Tibial artery (tissue), 4 donors: ENCODE measurements at regions not wholly inside any gene's neighbourhood (a gene's known extent, or its start where the extent isn't known, plus 50 kb on each side); places are given as distances from the start of the nearest gene placed in this dataset.
"Not testable (repeated sequence)": the region's sequence is repeated elsewhere in the genome, so short reads cannot be mapped to it uniquely, and the experiment has no call there.

Source experiments
- DNase-seq, 2 donors: peaks; one replicate each; pipeline ENCODE4 v3.0.0-alpha.2; 2019
- H3K27ac ChIP-seq, 2 donors: fragments of 200-600 bp; sonication (generic) in 1 of 2; 1 replicate in 1 of 2; 2 replicates in 1 of 2; pipeline ENCODE4 v1.5.1; 2018 to 2019; ENCODE audit warnings: mild to moderate bottlenecking in 1 of 2
- H3K27me3 ChIP-seq, 2 donors: fragments of 200-600 bp; sonication (generic) in 1 of 2; one replicate each; pipeline versions ENCODE4 v1.5.1 to v1.6.0; 2016 to 2019
- H3K36me3 ChIP-seq, 3 donors: fragments of 200-600 bp; sonication (generic) in 2 of 3; one replicate each; pipeline ENCODE4 v1.5.1; 2016 to 2019; ENCODE audit warnings: mild to moderate bottlenecking in 2 of 3
- H3K4me1 ChIP-seq, 4 donors: fragments of 200-600 bp; sonication (generic) in 2 of 4; 1 replicate in 3 of 4; 2 replicates in 1 of 4; pipeline ENCODE4 v1.5.1; 2016 to 2019
- H3K4me3 ChIP-seq, 2 donors: fragments of 200-600 bp; sonication (generic) in 1 of 2; 1 replicate in 1 of 2; 2 replicates in 1 of 2; pipeline ENCODE4 v1.5.1; 2018 to 2019; ENCODE audit warnings: mild to moderate bottlenecking in 2 of 2
- H3K9me3 ChIP-seq, 3 donors: fragments of 200-600 bp; sonication (generic) in 1 of 3; one replicate each; pipeline ENCODE4 v1.5.1; 2016 to 2019
- CTCF ChIP-seq, 2 experiments: fragments of 200-600 bp in 1 of 2; fragments of 450-650 bp in 1 of 2; IDR thresholded peaks; one replicate each; pipeline ENCODE4 v1.5.1; 2017 to 2019; ENCODE audit warnings: antibody characterized with exemption in 2 of 2, mild to moderate bottlenecking in 1 of 2, moderate library complexity in 1 of 2
- intact Hi-C: fragments of 100-400 bp; cut with DNase I; formaldehyde crosslinking; loops from one replicate; pipeline ENCODE4 v1.15.0; 2023; ENCODE audit warnings: low total_unique reads

- no peaks in the 10 kb centered on the region for H3K36me3 ChIP-seq
- DNase-seq: no peak
- H3K27me3 ChIP-seq: no peaks in the 10 kb centered on the region
- no peaks in the 10 kb centered on the region for H3K9me3 ChIP-seq
- no peak overlapping the region for H3K4me3 ChIP-seq
- H3K4me1 ChIP-seq: peaks cover 0 to 22% (median 0%) of the 10 kb centered on the region in 4 donors
- intact Hi-C loops: no loop called here
- no peak for TF ChIP-seq CTCF (IDR thresholded peaks at IDR 0.05)
- no peak overlapping the region for H3K27ac ChIP-seq
Observed at GRCh38 chr11:90491466-90491865, 268.6 kb upstream of the CHORDC1 start.

- Histone ChIP-seq H3K4me3 (no peak overlapping the region), H3K36me3 (no peaks in the 10 kb centered on the region), H3K9me3 (no peaks in the 10 kb centered on the region), H3K4me1 (no peaks in the 10 kb centered on the region), H3K27me3 (no peaks in the 10 kb centered on the region), H3K27ac (no peak overlapping the region)
- no peak for DNase-seq
- intact Hi-C loops: no loop called here
- TF ChIP-seq CTCF (IDR thresholded peaks at IDR 0.05): no peak
Observed at GRCh38 chr11:90476442-90477007, 253.7 kb upstream of the CHORDC1 start.

GRCh38 chr11:90468923-90469322 is 246.1 kb upstream of the CHORDC1 start:
- H3K27ac ChIP-seq: no peak overlapping the region
- H3K9me3 ChIP-seq: no peaks in the 10 kb centered on the region
- H3K4me1 ChIP-seq: peaks cover 0 to 11% (median 0%) of the 10 kb centered on the region in 4 donors
- intact Hi-C loops: no loop called here
- no peak for DNase-seq
- no peak for TF ChIP-seq CTCF (IDR thresholded peaks at IDR 0.05)
- H3K27me3 ChIP-seq: no peaks in the 10 kb centered on the region
- H3K36me3 ChIP-seq: no peaks in the 10 kb centered on the region
- no peak overlapping the region for H3K4me3 ChIP-seq

GRCh38 chr11:90465553-90465952 is 242.7 kb upstream of the CHORDC1 start:
- intact Hi-C loops: no loop called here
- Histone ChIP-seq H3K27me3 (no peaks in the 10 kb centered on the region), H3K27ac (no peak overlapping the region), H3K4me1 (peaks cover 0 to 11% (median 0%) of the 10 kb centered on the region in 4 donors), H3K36me3 (no peaks in the 10 kb centered on the region), H3K9me3 (no peaks in the 10 kb centered on the region), H3K4me3 (no peak overlapping the region)
- TF ChIP-seq CTCF (IDR thresholded peaks at IDR 0.05): no peak
- DNase-seq: no peak

- peak overlapping the region; percentile 26 to 36 for H3K27ac ChIP-seq
- intact Hi-C loops, H3K9me3 ChIP-seq, H3K4me3 ChIP-seq, H3K36me3 ChIP-seq, DNase-seq, H3K27me3 ChIP-seq: not testable (repeated sequence)
- peaks cover 0 to 49% (median 6%) of the 10 kb centered on the region in 4 donors for H3K4me1 ChIP-seq
Observed at GRCh38 chr11:90455347-90455920, 232.6 kb upstream of the CHORDC1 start.

- intact Hi-C loops: no loop called here
- TF ChIP-seq CTCF (IDR thresholded peaks at IDR 0.05): no peak
- Histone ChIP-seq H3K4me1 (peaks cover 0 to 36% (median 4%) of the 10 kb centered on the region in 4 donors), H3K27me3 (no peaks in the 10 kb centered on the region), H3K9me3 (no peaks in the 10 kb centered on the region), H3K4me3 (no peak overlapping the region), H3K27ac (no peak overlapping the region), H3K36me3 (no peaks in the 10 kb centered on the region)
- no peak for DNase-seq
Observed at GRCh38 chr11:90453525-90453924, 230.7 kb upstream of the CHORDC1 start.
